LNCAP (cell line): ENCODE measurements at regions not wholly inside any gene's neighbourhood (a gene's known extent, or its start where the extent isn't known, plus 50 kb on each side); places are given as distances from the start of the nearest gene placed in this dataset.

Experiments used
- CTCF ChIP-seq: fragments of 450-650 bp; IDR thresholded peaks from 2 replicates; pipeline ENCODE4 v1.5.1; 2017; ENCODE audit warnings: mild to moderate bottlenecking

DNA sequence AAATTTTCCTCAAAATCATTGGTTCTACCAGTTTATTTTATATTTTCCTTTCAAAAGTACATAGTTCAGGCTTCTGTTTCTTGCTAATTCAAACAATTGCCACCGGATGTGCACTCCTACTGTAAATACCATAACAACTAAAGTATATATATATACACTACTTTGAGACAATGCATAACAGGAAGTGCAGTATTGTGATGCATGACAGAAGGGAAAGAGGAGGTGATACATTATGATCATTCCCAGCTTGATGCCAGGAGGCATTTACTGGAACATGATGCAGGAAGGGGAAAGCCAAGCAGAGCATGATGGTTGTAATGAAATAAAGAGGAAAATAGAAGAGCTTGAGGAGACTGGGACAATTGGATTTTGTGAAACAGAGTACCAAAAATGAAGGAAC is 215.2 kb upstream of the NT5C1B start:
- TF ChIP-seq CTCF: no peak

- TF ChIP-seq CTCF: no peak
Measured at GRCh38 chr2:18803141-18803939, 214.0 kb upstream of the NT5C1B start.

DNA sequence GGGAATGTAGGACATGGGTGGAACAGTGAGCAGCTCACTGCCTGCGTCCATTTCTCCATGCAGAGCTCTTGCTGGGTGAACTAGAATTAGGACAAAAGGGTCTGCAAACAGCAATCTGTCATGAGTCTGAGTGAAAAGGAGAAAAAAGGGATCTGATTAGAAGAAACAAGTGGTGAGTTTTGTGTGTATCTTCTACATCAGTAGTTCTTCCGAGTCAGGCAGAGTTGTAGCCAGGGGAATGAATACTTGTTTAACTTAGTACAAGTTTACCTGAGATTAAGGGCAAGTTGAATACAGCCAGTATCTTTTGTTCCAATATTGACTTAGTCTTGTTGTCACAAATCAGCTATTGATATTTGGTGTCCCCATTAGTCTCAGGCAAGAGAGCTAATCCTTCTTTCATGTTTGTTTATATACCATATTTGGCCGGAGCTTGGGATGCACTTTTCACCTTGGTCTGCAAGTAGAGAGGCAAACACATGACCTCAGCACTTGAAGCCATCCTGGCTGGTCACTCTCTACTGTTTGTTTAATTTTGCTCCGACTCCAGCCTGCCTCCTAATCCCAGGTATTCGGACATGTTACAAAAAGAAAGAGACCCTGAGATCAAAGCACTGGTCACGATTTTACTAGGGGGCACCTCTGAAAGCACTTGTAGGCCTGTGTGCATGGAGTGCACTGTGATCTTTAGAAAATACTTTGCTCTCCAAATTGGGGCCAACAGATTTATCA is 211.0 kb upstream of the NT5C1B start:
- no peak for TF ChIP-seq CTCF

- no peak for TF ChIP-seq CTCF
Measured at GRCh38 chr2:18799397-18799796, 210.0 kb upstream of the NT5C1B start.

DNA sequence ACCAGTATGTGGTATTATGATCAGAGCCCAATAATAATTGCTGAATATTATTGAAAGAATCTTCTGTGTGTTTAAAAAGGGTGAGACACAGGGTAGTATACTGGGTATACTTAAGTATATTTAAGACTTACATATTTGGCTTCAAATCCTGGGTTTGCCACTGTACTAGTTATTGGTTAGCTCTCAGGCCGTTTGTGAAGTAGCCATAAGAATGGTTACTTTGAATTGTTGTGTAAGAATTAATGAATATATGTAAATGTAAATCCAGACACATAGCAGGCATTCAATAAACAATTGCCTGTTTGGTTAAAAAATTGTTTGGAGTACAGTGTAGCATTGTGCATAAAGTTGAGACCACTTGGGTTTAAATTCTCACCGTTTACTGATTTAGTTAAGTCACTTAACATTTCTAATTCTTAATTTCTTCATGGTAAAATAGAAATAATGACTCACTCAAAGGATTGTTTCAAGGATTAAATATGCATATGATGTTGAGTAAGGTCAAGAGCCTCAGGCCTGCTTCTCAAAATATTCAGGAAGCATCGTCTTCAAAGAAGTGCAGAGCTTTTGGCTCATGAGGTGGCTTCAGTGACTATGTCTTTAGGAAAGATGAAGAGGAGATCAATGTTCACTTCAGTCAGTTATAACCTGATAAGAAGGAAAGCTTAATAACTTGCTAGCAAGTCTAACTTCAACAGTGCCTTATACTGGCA is 207.9 kb upstream of the NT5C1B start:
- TF ChIP-seq CTCF: no peak

DNA sequence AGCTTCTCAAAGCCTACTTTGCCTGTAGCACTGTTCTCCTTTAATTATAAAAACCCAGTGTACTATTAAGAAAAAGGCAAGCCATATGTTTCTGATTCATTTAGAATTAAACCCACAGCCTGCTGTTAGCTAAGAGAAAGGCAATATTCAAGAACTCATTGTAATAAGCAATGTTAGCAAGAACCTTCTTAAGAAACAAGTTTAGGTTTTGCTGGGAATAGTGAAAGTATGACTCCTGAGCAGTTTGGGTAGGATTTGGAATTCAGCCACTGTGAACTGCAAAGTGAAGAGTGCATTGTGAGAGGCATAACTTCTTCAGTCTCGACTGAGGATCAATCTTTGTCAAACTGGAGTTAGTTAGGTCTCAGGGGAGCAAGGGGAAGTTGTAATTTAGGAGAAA is 206.5 kb upstream of the NT5C1B start:
- TF ChIP-seq CTCF: no peak

DNA sequence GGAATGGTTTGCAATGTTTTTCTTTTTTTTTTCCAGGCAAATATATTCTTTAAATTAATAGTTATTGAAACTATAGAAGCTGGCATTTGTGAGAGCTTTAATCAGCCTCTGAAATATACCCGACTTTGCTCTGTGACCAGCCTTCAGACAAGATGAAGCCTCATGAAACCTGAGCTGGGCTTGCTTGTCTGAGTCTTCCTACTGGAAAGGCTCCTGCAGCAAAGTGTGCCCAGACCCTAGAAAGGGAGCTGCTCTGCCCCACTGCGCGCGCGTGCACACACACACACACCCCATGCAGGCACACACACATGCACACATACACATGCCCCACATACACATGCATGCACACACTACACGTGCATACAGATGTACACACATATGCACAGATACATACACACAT is 203.3 kb upstream of the NT5C1B start:
- no peak for TF ChIP-seq CTCF
